ENCODE measurements at regions not wholly inside any gene's neighbourhood (a gene's known extent, or its start where the extent isn't known, plus 50 kb on each side); places are given as distances from the start of the nearest gene placed in this dataset.

DNA sequence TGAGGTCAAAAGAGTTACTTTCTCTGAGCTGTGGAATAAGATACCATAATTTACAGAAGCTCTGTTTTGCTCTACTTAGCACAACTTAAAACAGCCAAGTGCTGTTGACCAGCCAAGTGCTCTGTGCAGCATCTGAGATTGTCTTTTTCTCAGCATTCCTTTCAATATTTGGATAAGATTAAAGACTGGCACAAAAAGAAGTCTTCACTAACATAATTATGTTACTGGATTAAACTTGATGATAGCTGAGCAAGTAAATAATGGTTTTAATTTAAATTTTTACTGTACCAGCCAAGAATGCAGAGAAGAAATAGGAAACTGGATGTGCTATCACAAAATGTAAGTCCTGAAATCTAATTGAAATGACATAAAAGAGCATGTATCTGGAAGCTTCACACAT lies 60.4 kb downstream of the NPY2R start:
- no peaks in the 10 kb centered on the region for H4K20me1 ChIP-seq (ENCODE audit: insufficient read depth)
- no peak overlapping the region for H3K4me2 ChIP-seq
- CTCF ChIA-PET, result interaction anchor here (1.3 kb wide), 1 partner anchor 11 kb away, joined by 3 read pairs; no protein-coding TSS in a partner anchor
- peaks cover 8% of the 10 kb centered on the region; the same call in 1 of the 2 replicates for H3K9me3 ChIP-seq
- TF ChIP-seq, protein P1, sequence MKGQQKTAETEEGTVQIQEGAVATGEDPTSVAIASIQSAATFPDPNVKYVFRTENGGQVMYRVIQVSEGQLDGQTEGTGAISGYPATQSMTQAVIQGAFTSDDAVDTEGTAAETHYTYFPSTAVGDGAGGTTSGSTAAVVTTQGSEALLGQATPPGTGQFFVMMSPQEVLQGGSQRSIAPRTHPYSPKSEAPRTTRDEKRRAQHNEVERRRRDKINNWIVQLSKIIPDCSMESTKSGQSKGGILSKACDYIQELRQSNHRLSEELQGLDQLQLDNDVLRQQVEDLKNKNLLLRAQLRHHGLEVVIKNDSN (IDR thresholded peaks at IDR 0.05; ENCODE audit: borderline replicate concordance, low read depth), result no peak
- TF ChIP-seq RAD21 (IDR thresholded peaks at IDR 0.05; ENCODE audit: low read length) (no peak), FOXJ3 (CRISPR knock-in tag; IDR thresholded peaks at IDR 0.05) (no peak), ELF1 (IDR thresholded peaks at IDR 0.05) (no peak), FOSL2 (IDR thresholded peaks at IDR 0.05; ENCODE audit: borderline replicate concordance, low read depth) (no peak), GATA2 (CRISPR knock-in tag; IDR thresholded peaks at IDR 0.05) (no peak), YY1 (IDR thresholded peaks at IDR 0.05; ENCODE audit: low read depth) (no peak), RCOR1 (IDR thresholded peaks at IDR 0.05; ENCODE audit: low read length) (no peak), SMC3 (IDR thresholded peaks at IDR 0.05; ENCODE audit: low read depth, low read length) (no peak), JUND (IDR thresholded peaks at IDR 0.05) (no peak), MEF2A (IDR thresholded peaks at IDR 0.05; ENCODE audit: borderline replicate concordance, low read depth) (no peak), EP300 (IDR thresholded peaks at IDR 0.05; ENCODE audit: borderline replicate concordance in 1 of 2, low read depth in 1 of 2, low read length in 1 of 2) (no peak), POLR2AphosphoS5 (IDR thresholded peaks at IDR 0.05; ENCODE audit: low read depth, low read length) (no peak)
- TF ChIP-seq, protein P2, sequence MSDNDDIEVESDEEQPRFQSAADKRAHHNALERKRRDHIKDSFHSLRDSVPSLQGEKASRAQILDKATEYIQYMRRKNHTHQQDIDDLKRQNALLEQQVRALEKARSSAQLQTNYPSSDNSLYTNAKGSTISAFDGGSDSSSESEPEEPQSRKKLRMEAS (IDR thresholded peaks at IDR 0.05; ENCODE audit: low read depth), result no peak
- TF ChIP-seq, protein P3, sequence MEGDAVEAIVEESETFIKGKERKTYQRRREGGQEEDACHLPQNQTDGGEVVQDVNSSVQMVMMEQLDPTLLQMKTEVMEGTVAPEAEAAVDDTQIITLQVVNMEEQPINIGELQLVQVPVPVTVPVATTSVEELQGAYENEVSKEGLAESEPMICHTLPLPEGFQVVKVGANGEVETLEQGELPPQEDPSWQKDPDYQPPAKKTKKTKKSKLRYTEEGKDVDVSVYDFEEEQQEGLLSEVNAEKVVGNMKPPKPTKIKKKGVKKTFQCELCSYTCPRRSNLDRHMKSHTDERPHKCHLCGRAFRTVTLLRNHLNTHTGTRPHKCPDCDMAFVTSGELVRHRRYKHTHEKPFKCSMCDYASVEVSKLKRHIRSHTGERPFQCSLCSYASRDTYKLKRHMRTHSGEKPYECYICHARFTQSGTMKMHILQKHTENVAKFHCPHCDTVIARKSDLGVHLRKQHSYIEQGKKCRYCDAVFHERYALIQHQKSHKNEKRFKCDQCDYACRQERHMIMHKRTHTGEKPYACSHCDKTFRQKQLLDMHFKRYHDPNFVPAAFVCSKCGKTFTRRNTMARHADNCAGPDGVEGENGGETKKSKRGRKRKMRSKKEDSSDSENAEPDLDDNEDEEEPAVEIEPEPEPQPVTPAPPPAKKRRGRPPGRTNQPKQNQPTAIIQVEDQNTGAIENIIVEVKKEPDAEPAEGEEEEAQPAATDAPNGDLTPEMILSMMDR (IDR thresholded peaks at IDR 0.05), result no peak
- TF ChIP-seq, protein P4, sequence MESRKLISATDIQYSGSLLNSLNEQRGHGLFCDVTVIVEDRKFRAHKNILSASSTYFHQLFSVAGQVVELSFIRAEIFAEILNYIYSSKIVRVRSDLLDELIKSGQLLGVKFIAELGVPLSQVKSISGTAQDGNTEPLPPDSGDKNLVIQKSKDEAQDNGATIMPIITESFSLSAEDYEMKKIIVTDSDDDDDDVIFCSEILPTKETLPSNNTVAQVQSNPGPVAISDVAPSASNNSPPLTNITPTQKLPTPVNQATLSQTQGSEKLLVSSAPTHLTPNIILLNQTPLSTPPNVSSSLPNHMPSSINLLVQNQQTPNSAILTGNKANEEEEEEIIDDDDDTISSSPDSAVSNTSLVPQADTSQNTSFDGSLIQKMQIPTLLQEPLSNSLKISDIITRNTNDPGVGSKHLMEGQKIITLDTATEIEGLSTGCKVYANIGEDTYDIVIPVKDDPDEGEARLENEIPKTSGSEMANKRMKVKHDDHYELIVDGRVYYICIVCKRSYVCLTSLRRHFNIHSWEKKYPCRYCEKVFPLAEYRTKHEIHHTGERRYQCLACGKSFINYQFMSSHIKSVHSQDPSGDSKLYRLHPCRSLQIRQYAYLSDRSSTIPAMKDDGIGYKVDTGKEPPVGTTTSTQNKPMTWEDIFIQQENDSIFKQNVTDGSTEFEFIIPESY (IDR thresholded peaks at IDR 0.05; ENCODE audit: borderline replicate concordance, low read depth), result no peak
- TF ChIP-seq, protein P5, sequence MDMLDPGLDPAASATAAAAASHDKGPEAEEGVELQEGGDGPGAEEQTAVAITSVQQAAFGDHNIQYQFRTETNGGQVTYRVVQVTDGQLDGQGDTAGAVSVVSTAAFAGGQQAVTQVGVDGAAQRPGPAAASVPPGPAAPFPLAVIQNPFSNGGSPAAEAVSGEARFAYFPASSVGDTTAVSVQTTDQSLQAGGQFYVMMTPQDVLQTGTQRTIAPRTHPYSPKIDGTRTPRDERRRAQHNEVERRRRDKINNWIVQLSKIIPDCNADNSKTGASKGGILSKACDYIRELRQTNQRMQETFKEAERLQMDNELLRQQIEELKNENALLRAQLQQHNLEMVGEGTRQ (IDR thresholded peaks at IDR 0.05; ENCODE audit: borderline replicate concordance, low read depth, low read length), result no peak
- TF ChIP-seq, protein P6, sequence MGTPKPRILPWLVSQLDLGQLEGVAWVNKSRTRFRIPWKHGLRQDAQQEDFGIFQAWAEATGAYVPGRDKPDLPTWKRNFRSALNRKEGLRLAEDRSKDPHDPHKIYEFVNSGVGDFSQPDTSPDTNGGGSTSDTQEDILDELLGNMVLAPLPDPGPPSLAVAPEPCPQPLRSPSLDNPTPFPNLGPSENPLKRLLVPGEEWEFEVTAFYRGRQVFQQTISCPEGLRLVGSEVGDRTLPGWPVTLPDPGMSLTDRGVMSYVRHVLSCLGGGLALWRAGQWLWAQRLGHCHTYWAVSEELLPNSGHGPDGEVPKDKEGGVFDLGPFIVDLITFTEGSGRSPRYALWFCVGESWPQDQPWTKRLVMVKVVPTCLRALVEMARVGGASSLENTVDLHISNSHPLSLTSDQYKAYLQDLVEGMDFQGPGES (IDR thresholded peaks at IDR 0.05; ENCODE audit: low read depth, low read length), result no peak
- no peaks in the 10 kb centered on the region for H3K79me2 ChIP-seq (ENCODE audit: insufficient read depth)
- no peak for DNase-seq
- no peaks in the 10 kb centered on the region for H3F3A ChIP-seq (replicated peaks; ENCODE audit: insufficient read depth)
- H3K4me3 ChIP-seq (ENCODE audit: low read depth in 2 of 2, low read length in 1 of 2), result no peak overlapping the region
- no peaks in the 10 kb centered on the region for H3K4me1 ChIP-seq (ENCODE audit: control insufficient read depth in 1 of 2, insufficient read depth in 2 of 2, low read depth in 1 of 2, low read length in 1 of 2)
- H3K27ac ChIP-seq (ENCODE audit: low read depth in 2 of 2, low read length in 1 of 2), result no peak overlapping the region
- POLR2A ChIA-PET, result no interaction called here
- H2AFZ ChIP-seq (ENCODE audit: low read depth), result no peak overlapping the region
- peaks cover 3% of the 10 kb centered on the region; the same call in 1 of the 2 replicates for H3K9me2 ChIP-seq
- no peaks in the 10 kb centered on the region for H3K36me3 ChIP-seq (replicated peaks in 1 of 2; ENCODE audit: control insufficient read depth in 1 of 2, insufficient read depth in 2 of 2, low read length in 1 of 2)
- H3K27me3 ChIP-seq (ENCODE audit: insufficient read depth), result no peaks in the 10 kb centered on the region
- no peak overlapping the region for H3K9ac ChIP-seq

Data from SK-N-SH (cell line).